ENCODE measurements at regions not wholly inside any gene's neighbourhood (a gene's known extent, or its start where the extent isn't known, plus 50 kb on each side); places are given as distances from the start of the nearest gene placed in this dataset.
"Not testable (repeated sequence)": the region's sequence is repeated elsewhere in the genome, so short reads cannot be mapped to it uniquely, and the experiment has no call there.

- DNase-seq = no peak
Measured at GRCh38 chr17:30584810-30585209, 107.6 kb downstream of the GOSR1 start.

GRCh38 chr17:30580916-30581315 is 103.7 kb downstream of the GOSR1 start:
- DNase-seq = no peak

GRCh38 chr17:30579610-30580315 is 102.6 kb downstream of the GOSR1 start:
- no peak for DNase-seq

GRCh38 chr17:30578015-30578717 is 101.0 kb downstream of the GOSR1 start:
- not testable (repeated sequence) for DNase-seq
